Uterus (tissue), 3 donors: ENCODE measurements at regions not wholly inside any gene's neighbourhood (a gene's known extent, or its start where the extent isn't known, plus 50 kb on each side); places are given as distances from the start of the nearest gene placed in this dataset.

Source experiments
- DNase-seq, 2 donors: peaks; one replicate each; pipeline ENCODE4 v3.0.0-alpha.2; 2019 to 2020
- H3K27ac ChIP-seq, 2 donors: fragments of 200-600 bp; sonication (generic); 1 replicate in 1 of 2; 2 replicates in 1 of 2; pipeline ENCODE4 v1.5.1; 2016 to 2018
- H3K27me3 ChIP-seq, 2 donors: fragments of 200-600 bp; sonication (generic); one replicate each; pipeline ENCODE4 v1.5.1; 2018 to 2019; ENCODE audit warnings: control low read depth in 1 of 2
- H3K36me3 ChIP-seq, 2 donors: fragments of 200-600 bp; sonication (generic); one replicate each; pipeline ENCODE4 v1.5.1; 2019; ENCODE audit warnings: control low read depth in 1 of 2
- H3K4me1 ChIP-seq, 2 donors: fragments of 200-600 bp; sonication (generic); one replicate each; pipeline ENCODE4 v1.5.1; 2018 to 2019; ENCODE audit warnings: control low read depth in 1 of 2
- H3K4me3 ChIP-seq, 2 donors: fragments of 200-600 bp; sonication (generic); 1 replicate in 1 of 2; 2 replicates in 1 of 2; pipeline ENCODE4 v1.5.1; 2018 to 2019; ENCODE audit warnings: mild to moderate bottlenecking in 1 of 2
- H3K9me3 ChIP-seq, 2 donors: fragments of 200-600 bp; sonication (generic); one replicate each; pipeline ENCODE4 v1.5.1; 2019; ENCODE audit warnings: control low read depth in 1 of 2
- POLR2A ChIP-seq, 2 donors: fragments of 450-650 bp; IDR thresholded peaks; one replicate each; pipeline ENCODE4 v1.6.1; 2016; ENCODE audit warnings: antibody characterized with exemption in 2 of 2, mild to moderate bottlenecking in 1 of 2, moderate library complexity in 1 of 2
- intact Hi-C: fragments of 100-400 bp; cut with DNase I; formaldehyde crosslinking; loops from one replicate; pipeline ENCODE4 v1.15.1; 2023; ENCODE audit warnings: low total_unique reads
- TF ChIP-seq, protein P1 (sequence below), 4 experiments: fragments of 200-600 bp in 2 of 4; fragments of 450-650 bp in 2 of 4; sonication (generic) in 2 of 4; IDR thresholded peaks; one replicate each; pipeline ENCODE4 v1.5.1; 2016 to 2019; ENCODE audit warnings: antibody characterized with exemption in 4 of 4, mild to moderate bottlenecking in 2 of 4, moderate library complexity in 1 of 4
- donor health status: DM: yes; HTN: yes; CAD: no.

DNA sequence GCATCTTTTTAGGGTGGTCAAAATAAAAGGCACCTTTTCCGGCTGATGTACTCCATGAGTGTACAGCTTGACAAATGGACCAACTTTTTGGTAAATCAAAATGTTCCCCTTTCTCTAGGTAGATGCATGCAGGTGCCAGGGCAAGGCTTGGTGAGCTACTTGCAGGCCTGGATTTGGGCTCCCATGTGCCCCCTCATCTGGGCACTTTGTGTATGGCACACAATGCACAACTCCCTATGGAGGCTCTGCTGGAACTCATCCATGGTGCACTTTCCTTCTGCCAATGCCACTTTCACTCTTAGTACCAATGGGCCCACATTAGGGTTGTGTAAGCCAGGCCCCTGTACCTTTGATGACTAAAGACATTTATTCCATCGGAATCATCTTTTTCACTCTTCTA, 300.8 kb downstream of the SDHAF3 start:
- H3K27ac ChIP-seq, result no peak overlapping the region
- H3K36me3 ChIP-seq, result no peaks in the 10 kb centered on the region
- H3K4me1 ChIP-seq, result no peaks in the 10 kb centered on the region
- H3K4me3 ChIP-seq, result no peak overlapping the region
- no peaks in the 10 kb centered on the region for H3K27me3 ChIP-seq
- H3K9me3 ChIP-seq, result no peaks in the 10 kb centered on the region
- no peak for DNase-seq
- intact Hi-C loops, result no loop called here
- TF ChIP-seq POLR2A (IDR thresholded peaks at IDR 0.05), result no peak
- TF ChIP-seq, protein P1, sequence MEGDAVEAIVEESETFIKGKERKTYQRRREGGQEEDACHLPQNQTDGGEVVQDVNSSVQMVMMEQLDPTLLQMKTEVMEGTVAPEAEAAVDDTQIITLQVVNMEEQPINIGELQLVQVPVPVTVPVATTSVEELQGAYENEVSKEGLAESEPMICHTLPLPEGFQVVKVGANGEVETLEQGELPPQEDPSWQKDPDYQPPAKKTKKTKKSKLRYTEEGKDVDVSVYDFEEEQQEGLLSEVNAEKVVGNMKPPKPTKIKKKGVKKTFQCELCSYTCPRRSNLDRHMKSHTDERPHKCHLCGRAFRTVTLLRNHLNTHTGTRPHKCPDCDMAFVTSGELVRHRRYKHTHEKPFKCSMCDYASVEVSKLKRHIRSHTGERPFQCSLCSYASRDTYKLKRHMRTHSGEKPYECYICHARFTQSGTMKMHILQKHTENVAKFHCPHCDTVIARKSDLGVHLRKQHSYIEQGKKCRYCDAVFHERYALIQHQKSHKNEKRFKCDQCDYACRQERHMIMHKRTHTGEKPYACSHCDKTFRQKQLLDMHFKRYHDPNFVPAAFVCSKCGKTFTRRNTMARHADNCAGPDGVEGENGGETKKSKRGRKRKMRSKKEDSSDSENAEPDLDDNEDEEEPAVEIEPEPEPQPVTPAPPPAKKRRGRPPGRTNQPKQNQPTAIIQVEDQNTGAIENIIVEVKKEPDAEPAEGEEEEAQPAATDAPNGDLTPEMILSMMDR (IDR thresholded peaks at IDR 0.05), result no peak

GRCh38 chr7:97419898-97420297, 302.4 kb downstream of the SDHAF3 start:
- Histone ChIP-seq H3K4me3 (no peak overlapping the region), H3K36me3 (no peaks in the 10 kb centered on the region), H3K27ac (no peak overlapping the region), H3K9me3 (no peaks in the 10 kb centered on the region), H3K4me1 (no peaks in the 10 kb centered on the region), H3K27me3 (no peaks in the 10 kb centered on the region)
- TF ChIP-seq POLR2A (IDR thresholded peaks at IDR 0.05), result no peak
- TF ChIP-seq, protein P1 (IDR thresholded peaks at IDR 0.05), result no peak
- intact Hi-C loops, result no loop called here
- no peak for DNase-seq

- DNase-seq, result no peak
- Histone ChIP-seq H3K27me3 (no peaks in the 10 kb centered on the region), H3K4me3 (no peak overlapping the region), H3K4me1 (no peaks in the 10 kb centered on the region), H3K36me3 (no peaks in the 10 kb centered on the region), H3K27ac (no peak overlapping the region), H3K9me3 (no peaks in the 10 kb centered on the region)
- intact Hi-C loops, result no loop called here
- TF ChIP-seq, protein P1 (IDR thresholded peaks at IDR 0.05), result no peak
- TF ChIP-seq POLR2A (IDR thresholded peaks at IDR 0.05), result no peak
Observed at GRCh38 chr7:97421307-97421930, 303.9 kb downstream of the SDHAF3 start.

DNA sequence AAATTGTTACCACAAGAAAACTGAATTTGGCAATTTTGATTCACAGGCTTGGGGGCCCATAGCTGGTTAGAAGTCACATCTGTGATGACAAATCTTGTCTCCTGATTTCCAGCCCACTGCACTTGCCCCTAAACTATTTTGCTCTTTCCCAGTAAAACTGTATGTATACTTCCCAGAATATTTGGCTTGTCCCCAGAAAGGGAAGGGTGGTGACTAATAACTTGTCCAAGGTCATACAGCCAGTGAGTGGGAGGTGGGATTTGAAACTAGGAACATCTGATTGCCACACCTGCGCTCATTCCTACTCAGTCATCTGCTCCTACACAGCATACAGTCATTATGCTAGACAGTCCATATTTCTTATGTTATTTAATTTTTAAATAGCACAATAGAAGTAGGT, 304.5 kb downstream of the SDHAF3 start:
- H3K9me3 ChIP-seq, result no peaks in the 10 kb centered on the region
- DNase-seq, result no peak
- H3K4me3 ChIP-seq, result no peak overlapping the region
- H3K27me3 ChIP-seq, result no peaks in the 10 kb centered on the region
- no peaks in the 10 kb centered on the region for H3K36me3 ChIP-seq
- TF ChIP-seq, protein P1 (IDR thresholded peaks at IDR 0.05), result no peak
- no peak for TF ChIP-seq POLR2A (IDR thresholded peaks at IDR 0.05)
- no peaks in the 10 kb centered on the region for H3K4me1 ChIP-seq
- no peak overlapping the region for H3K27ac ChIP-seq
- intact Hi-C loops, result no loop called here

GRCh38 chr7:97430006-97430405, 301.9 kb upstream of the TAC1 start:
- Histone ChIP-seq H3K27me3 (no peaks in the 10 kb centered on the region), H3K4me1 (no peaks in the 10 kb centered on the region), H3K36me3 (no peaks in the 10 kb centered on the region), H3K27ac (no peak overlapping the region), H3K4me3 (no peak overlapping the region), H3K9me3 (no peaks in the 10 kb centered on the region)
- intact Hi-C loops, result no loop called here
- TF ChIP-seq, protein P1 (IDR thresholded peaks at IDR 0.05), result no peak
- TF ChIP-seq POLR2A (IDR thresholded peaks at IDR 0.05), result no peak
- no peak for DNase-seq
